ENCODE measurements at regions not wholly inside any gene's neighbourhood (a gene's known extent, or its start where the extent isn't known, plus 50 kb on each side); places are given as distances from the start of the nearest gene placed in this dataset.

- Histone ChIP-seq H3K27me3 (no peaks in the 10 kb centered on the region), H3K9me3 (no peaks in the 10 kb centered on the region), H3K4me1 (no peaks in the 10 kb centered on the region), H3K36me3 (no peaks in the 10 kb centered on the region), H3K4me3 (no peak overlapping the region), H3K27ac (no peak overlapping the region)
- TF ChIP-seq, protein P1, sequence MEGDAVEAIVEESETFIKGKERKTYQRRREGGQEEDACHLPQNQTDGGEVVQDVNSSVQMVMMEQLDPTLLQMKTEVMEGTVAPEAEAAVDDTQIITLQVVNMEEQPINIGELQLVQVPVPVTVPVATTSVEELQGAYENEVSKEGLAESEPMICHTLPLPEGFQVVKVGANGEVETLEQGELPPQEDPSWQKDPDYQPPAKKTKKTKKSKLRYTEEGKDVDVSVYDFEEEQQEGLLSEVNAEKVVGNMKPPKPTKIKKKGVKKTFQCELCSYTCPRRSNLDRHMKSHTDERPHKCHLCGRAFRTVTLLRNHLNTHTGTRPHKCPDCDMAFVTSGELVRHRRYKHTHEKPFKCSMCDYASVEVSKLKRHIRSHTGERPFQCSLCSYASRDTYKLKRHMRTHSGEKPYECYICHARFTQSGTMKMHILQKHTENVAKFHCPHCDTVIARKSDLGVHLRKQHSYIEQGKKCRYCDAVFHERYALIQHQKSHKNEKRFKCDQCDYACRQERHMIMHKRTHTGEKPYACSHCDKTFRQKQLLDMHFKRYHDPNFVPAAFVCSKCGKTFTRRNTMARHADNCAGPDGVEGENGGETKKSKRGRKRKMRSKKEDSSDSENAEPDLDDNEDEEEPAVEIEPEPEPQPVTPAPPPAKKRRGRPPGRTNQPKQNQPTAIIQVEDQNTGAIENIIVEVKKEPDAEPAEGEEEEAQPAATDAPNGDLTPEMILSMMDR (IDR thresholded peaks at IDR 0.05), result no peak
- DNase-seq (ENCODE audit: low spot score), result no peak
These were observed 338.5 kb downstream of the SEMA3D start for GRCh38 chr7:84848219-84848973.

GRCh38 chr7:84847790-84848189 lies 339.1 kb downstream of the SEMA3D start:
- Histone ChIP-seq H3K27ac (no peak overlapping the region), H3K36me3 (no peaks in the 10 kb centered on the region), H3K27me3 (no peaks in the 10 kb centered on the region), H3K4me1 (no peaks in the 10 kb centered on the region), H3K9me3 (no peaks in the 10 kb centered on the region), H3K4me3 (no peak overlapping the region)
- DNase-seq (ENCODE audit: low spot score), result no peak
- TF ChIP-seq, protein P1 (IDR thresholded peaks at IDR 0.05), result no peak

DNA sequence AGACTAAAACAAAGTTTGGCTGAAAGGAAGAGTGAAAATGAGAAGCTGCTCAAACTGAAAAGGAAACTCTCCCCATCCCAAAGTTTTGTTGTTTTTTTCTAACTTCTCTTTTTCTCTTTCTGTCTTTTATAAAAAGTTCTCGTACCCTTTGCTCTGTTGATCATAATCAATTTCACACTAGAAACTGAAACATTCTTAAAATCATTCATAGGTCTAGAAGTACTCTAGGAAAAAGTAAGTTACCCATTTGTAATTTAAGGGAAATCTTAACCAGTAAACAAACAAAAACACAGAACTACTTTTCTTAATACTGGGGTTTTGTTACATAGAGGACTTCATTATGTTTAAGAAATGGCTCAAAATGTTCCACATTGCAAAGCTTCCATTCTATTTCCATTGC lies 339.8 kb downstream of the SEMA3D start:
- H3K4me3 ChIP-seq, result no peak overlapping the region
- no peaks in the 10 kb centered on the region for H3K36me3 ChIP-seq
- no peak for DNase-seq (ENCODE audit: low spot score)
- H3K9me3 ChIP-seq, result no peaks in the 10 kb centered on the region
- H3K27me3 ChIP-seq, result no peaks in the 10 kb centered on the region
- no peak overlapping the region for H3K27ac ChIP-seq
- H3K4me1 ChIP-seq, result no peaks in the 10 kb centered on the region
- TF ChIP-seq, protein P1 (IDR thresholded peaks at IDR 0.05), result no peak

DNA sequence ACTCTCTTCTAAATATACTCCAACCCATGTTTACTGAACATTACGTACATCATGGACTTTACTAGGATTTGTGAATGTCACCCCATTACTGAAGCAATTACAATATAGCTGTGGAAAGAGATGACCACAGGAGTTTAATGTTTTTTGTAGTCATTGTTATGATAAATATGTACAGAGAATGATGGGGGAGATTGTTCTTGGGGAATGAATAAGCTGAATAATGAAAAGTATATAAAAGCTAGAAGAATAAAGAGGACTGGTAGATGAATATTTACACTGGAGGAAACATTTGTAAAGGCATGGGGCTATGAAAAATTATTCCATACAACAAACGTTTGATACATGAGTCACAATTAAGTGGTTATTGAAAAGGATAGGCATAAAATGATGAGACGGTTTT lies 340.9 kb downstream of the SEMA3D start:
- Histone ChIP-seq H3K27ac (no peak overlapping the region), H3K27me3 (no peaks in the 10 kb centered on the region), H3K36me3 (no peaks in the 10 kb centered on the region), H3K4me1 (no peaks in the 10 kb centered on the region), H3K9me3 (no peaks in the 10 kb centered on the region), H3K4me3 (no peak overlapping the region)
- TF ChIP-seq, protein P1 (IDR thresholded peaks at IDR 0.05), result no peak
- DNase-seq (ENCODE audit: low spot score), result no peak

DNA sequence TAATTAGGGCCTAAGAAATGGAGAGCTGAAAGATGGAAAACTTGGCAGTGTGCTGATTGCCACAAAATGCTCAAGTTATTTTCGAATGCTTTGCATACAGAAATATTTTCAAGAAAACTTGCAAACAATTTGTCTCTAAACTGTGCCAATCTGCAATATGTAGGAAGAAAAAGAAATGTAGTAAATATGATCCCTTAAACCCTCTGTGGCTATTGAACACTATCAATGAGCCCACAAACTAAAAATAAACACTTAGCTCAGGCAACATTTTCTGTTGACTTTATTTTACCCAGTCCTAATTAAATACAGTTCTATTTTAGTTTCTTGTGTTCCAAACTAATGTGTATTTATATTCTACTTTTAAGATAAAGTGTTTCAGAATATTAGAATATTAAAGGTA lies 342.1 kb downstream of the SEMA3D start:
- Histone ChIP-seq H3K36me3 (no peaks in the 10 kb centered on the region), H3K9me3 (no peaks in the 10 kb centered on the region), H3K27ac (no peak overlapping the region), H3K4me1 (no peaks in the 10 kb centered on the region), H3K27me3 (no peaks in the 10 kb centered on the region), H3K4me3 (no peak overlapping the region)
- TF ChIP-seq, protein P1 (IDR thresholded peaks at IDR 0.05), result no peak
- no peak for DNase-seq (ENCODE audit: low spot score)

- no peaks in the 10 kb centered on the region for H3K9me3 ChIP-seq
- H3K4me1 ChIP-seq, result no peaks in the 10 kb centered on the region
- H3K27ac ChIP-seq, result no peak overlapping the region
- no peak for DNase-seq (ENCODE audit: low spot score)
- H3K27me3 ChIP-seq, result no peaks in the 10 kb centered on the region
- TF ChIP-seq, protein P1 (IDR thresholded peaks at IDR 0.05), result no peak
- no peak overlapping the region for H3K4me3 ChIP-seq
- no peaks in the 10 kb centered on the region for H3K36me3 ChIP-seq
These were observed 345.0 kb downstream of the SEMA3D start for GRCh38 chr7:84841809-84842208.

All from right atrium auricular region (tissue), 2 donors.